ENCODE measurements at regions not wholly inside any gene's neighbourhood (a gene's known extent, or its start where the extent isn't known, plus 50 kb on each side); places are given as distances from the start of the nearest gene placed in this dataset.
A peak's percentile ranks its signal among the peaks of the same experiment; 100 is the strongest.

GRCh38 chr16:73234496-73234895, 186.6 kb upstream of the ZFHX3 start:
- FAIRE-seq: no peak
- DNase-seq (ENCODE audit: insufficient read length, low spot score): no peak

DNA sequence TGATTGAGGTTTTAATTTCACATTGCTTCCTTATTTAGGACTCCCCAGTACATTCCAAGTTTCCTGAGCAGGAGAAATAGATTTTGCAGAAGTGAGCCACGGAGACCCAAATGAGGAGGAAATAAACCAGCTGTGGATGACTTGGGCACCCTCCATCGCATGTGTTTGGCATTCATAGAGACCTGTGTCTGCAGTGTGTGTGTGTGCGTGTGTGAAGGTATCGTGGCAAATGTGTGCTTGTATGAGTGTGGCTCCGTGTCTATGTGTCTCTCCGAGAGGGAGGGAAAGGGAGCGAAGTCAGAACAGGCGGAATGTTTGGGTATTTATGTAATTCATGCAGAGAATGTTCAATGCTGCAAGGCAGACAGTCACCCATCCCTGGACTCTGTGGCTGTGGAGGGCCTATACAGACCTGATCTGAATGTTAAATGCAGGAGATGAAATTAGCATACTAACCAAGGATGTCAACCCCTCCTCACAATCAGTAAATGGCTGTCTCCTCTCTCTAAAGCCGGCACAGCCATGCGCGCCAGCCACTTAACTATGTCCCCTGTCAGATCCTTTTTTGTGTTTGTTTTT, 186.0 kb upstream of the ZFHX3 start:
- DNase-seq (ENCODE audit: insufficient read length, low spot score) (no peak), FAIRE-seq (no peak)
- no peak for TF ChIP-seq CTCF (IDR thresholded peaks at IDR 0.05; ENCODE audit: insufficient read depth, missing control alignments)

More at GRCh38 chr16:73234496-73234895, 186.6 kb upstream of the ZFHX3 start:
- no peak for TF ChIP-seq CTCF (IDR thresholded peaks at IDR 0.05; ENCODE audit: insufficient read depth, missing control alignments)

- no peak for DNase-seq (ENCODE audit: insufficient read length, low spot score)
- TF ChIP-seq CTCF (IDR thresholded peaks at IDR 0.05; ENCODE audit: insufficient read depth, missing control alignments): no peak
- no peak for FAIRE-seq
Measured at GRCh38 chr16:73233329-73233765, 185.4 kb upstream of the ZFHX3 start.

GRCh38 chr16:73232555-73233328, 184.8 kb upstream of the ZFHX3 start:
- peak; percentile 12 for TF ChIP-seq CTCF (IDR thresholded peaks at IDR 0.05; ENCODE audit: insufficient read depth, missing control alignments)
- DNase-seq (ENCODE audit: insufficient read length, low spot score): no peak
- FAIRE-seq: no peak

- no peak for TF ChIP-seq CTCF (IDR thresholded peaks at IDR 0.05; ENCODE audit: insufficient read depth, missing control alignments)
- DNase-seq (ENCODE audit: insufficient read length, low spot score) (no peak), FAIRE-seq (no peak)
Measured at GRCh38 chr16:73231944-73232554, 184.1 kb upstream of the ZFHX3 start.

- TF ChIP-seq CTCF (IDR thresholded peaks at IDR 0.05; ENCODE audit: insufficient read depth, missing control alignments): no peak
- FAIRE-seq: no peak
- DNase-seq (ENCODE audit: insufficient read length, low spot score): no peak
Measured at GRCh38 chr16:73231379-73231778, 183.5 kb upstream of the ZFHX3 start.

DNA sequence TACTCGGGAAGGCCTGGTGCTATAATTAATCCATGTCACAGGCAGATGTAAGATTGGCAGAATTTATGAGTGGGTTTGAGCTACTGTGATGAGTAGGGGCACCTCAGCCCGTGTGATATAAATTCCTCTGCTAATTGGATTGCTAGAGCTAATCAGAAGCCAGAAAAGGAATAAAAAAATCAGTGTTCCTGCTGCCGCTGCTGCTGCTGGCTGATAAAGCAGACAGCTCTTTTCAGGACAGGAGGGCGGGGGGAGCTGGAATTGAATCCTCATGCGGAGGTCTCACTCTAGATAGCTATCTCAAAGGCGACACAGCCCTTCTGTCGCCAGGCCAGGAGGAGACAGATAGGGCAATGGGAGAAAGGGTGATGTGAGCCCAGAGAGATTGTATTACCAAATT, 182.7 kb upstream of the ZFHX3 start:
- no peak for DNase-seq (ENCODE audit: insufficient read length, low spot score)
- TF ChIP-seq CTCF (IDR thresholded peaks at IDR 0.05; ENCODE audit: insufficient read depth, missing control alignments): no peak
- FAIRE-seq: no peak
